ENCODE measurements at regions not wholly inside any gene's neighbourhood (a gene's known extent, or its start where the extent isn't known, plus 50 kb on each side); places are given as distances from the start of the nearest gene placed in this dataset.

GRCh38 chr16:50941681-50942080 lies 199.8 kb downstream of the CYLD start:
- H3K4me3 ChIP-seq (ENCODE audit: low read length), result no peak overlapping the region
- H3K36me3 ChIP-seq (ENCODE audit: control insufficient read depth, insufficient read depth, low read length, severe bottlenecking), result no peaks in the 10 kb centered on the region
- H3K4me1 ChIP-seq (ENCODE audit: control insufficient read depth, insufficient read depth, low read length), result peaks cover 15% of the 10 kb centered on the region
- no peaks in the 10 kb centered on the region for H3K9me3 ChIP-seq (ENCODE audit: control insufficient read depth, low read length)
- no peak overlapping the region for H3K9ac ChIP-seq (ENCODE audit: low read length)
- no peak for DNase-seq (ENCODE audit: low read depth)
- H3K27me3 ChIP-seq (replicated peaks; ENCODE audit: control insufficient read depth, insufficient read depth, low read length), result peaks cover 5% of the 10 kb centered on the region

- Histone ChIP-seq H3K9ac (ENCODE audit: low read length) (no peak overlapping the region), H3K9me3 (ENCODE audit: control insufficient read depth, low read length) (no peaks in the 10 kb centered on the region), H3K36me3 (ENCODE audit: control insufficient read depth, insufficient read depth, low read length, severe bottlenecking) (no peaks in the 10 kb centered on the region), H3K27me3 (replicated peaks; ENCODE audit: control insufficient read depth, insufficient read depth, low read length) (peaks cover 5% of the 10 kb centered on the region), H3K4me1 (ENCODE audit: control insufficient read depth, insufficient read depth, low read length) (peaks cover 15% of the 10 kb centered on the region), H3K4me3 (ENCODE audit: low read length) (no peak overlapping the region)
- DNase-seq (ENCODE audit: low read depth), result no peak
Observed at GRCh38 chr16:50940275-50940854, 198.5 kb downstream of the CYLD start.

- no peak overlapping the region for H3K4me3 ChIP-seq (ENCODE audit: low read length)
- peaks cover 5% of the 10 kb centered on the region for H3K27me3 ChIP-seq (replicated peaks; ENCODE audit: control insufficient read depth, insufficient read depth, low read length)
- H3K9me3 ChIP-seq (ENCODE audit: control insufficient read depth, low read length), result no peaks in the 10 kb centered on the region
- no peak for DNase-seq (ENCODE audit: low read depth)
- no peak overlapping the region for H3K9ac ChIP-seq (ENCODE audit: low read length)
- H3K4me1 ChIP-seq (ENCODE audit: control insufficient read depth, insufficient read depth, low read length), result peaks cover 8% of the 10 kb centered on the region
- H3K36me3 ChIP-seq (ENCODE audit: control insufficient read depth, insufficient read depth, low read length, severe bottlenecking), result no peaks in the 10 kb centered on the region
Observed at GRCh38 chr16:50939356-50939755, 197.5 kb downstream of the CYLD start.

- H3K27me3 ChIP-seq (replicated peaks; ENCODE audit: control insufficient read depth, insufficient read depth, low read length), result peaks cover 5% of the 10 kb centered on the region
- H3K4me3 ChIP-seq (ENCODE audit: low read length), result no peak overlapping the region
- no peak overlapping the region for H3K9ac ChIP-seq (ENCODE audit: low read length)
- H3K9me3 ChIP-seq (ENCODE audit: control insufficient read depth, low read length), result no peaks in the 10 kb centered on the region
- H3K36me3 ChIP-seq (ENCODE audit: control insufficient read depth, insufficient read depth, low read length, severe bottlenecking), result no peaks in the 10 kb centered on the region
- DNase-seq (ENCODE audit: low read depth), result no peak
- peaks cover 4% of the 10 kb centered on the region for H3K4me1 ChIP-seq (ENCODE audit: control insufficient read depth, insufficient read depth, low read length)
Observed at GRCh38 chr16:50938932-50939331, 197.0 kb downstream of the CYLD start.

- Histone ChIP-seq H3K36me3 (ENCODE audit: control insufficient read depth, insufficient read depth, low read length, severe bottlenecking) (no peaks in the 10 kb centered on the region), H3K27me3 (replicated peaks; ENCODE audit: control insufficient read depth, insufficient read depth, low read length) (peaks cover 11% of the 10 kb centered on the region), H3K9me3 (ENCODE audit: control insufficient read depth, low read length) (no peaks in the 10 kb centered on the region), H3K4me1 (ENCODE audit: control insufficient read depth, insufficient read depth, low read length) (peaks cover 24% of the 10 kb centered on the region), H3K4me3 (ENCODE audit: low read length) (no peak overlapping the region), H3K9ac (ENCODE audit: low read length) (no peak overlapping the region)
- no peak for DNase-seq (ENCODE audit: low read depth)
Observed at GRCh38 chr16:50933262-50933661, 191.4 kb downstream of the CYLD start.

- Histone ChIP-seq H3K4me3 (ENCODE audit: low read length) (no peak overlapping the region), H3K4me1 (ENCODE audit: control insufficient read depth, insufficient read depth, low read length) (peaks cover 24% of the 10 kb centered on the region), H3K9me3 (ENCODE audit: control insufficient read depth, low read length) (no peaks in the 10 kb centered on the region), H3K36me3 (ENCODE audit: control insufficient read depth, insufficient read depth, low read length, severe bottlenecking) (no peaks in the 10 kb centered on the region), H3K27me3 (replicated peaks; ENCODE audit: control insufficient read depth, insufficient read depth, low read length) (peaks cover 11% of the 10 kb centered on the region), H3K9ac (ENCODE audit: low read length) (no peak overlapping the region)
- peak; percentile 5 for DNase-seq (ENCODE audit: low read depth)
Observed at GRCh38 chr16:50932348-50932935, 190.6 kb downstream of the CYLD start.

- peaks cover 14% of the 10 kb centered on the region for H3K27me3 ChIP-seq (replicated peaks; ENCODE audit: control insufficient read depth, insufficient read depth, low read length)
- no peak overlapping the region for H3K9ac ChIP-seq (ENCODE audit: low read length)
- no peak for DNase-seq (ENCODE audit: low read depth)
- no peaks in the 10 kb centered on the region for H3K9me3 ChIP-seq (ENCODE audit: control insufficient read depth, low read length)
- no peak overlapping the region for H3K4me3 ChIP-seq (ENCODE audit: low read length)
- no peaks in the 10 kb centered on the region for H3K36me3 ChIP-seq (ENCODE audit: control insufficient read depth, insufficient read depth, low read length, severe bottlenecking)
- H3K4me1 ChIP-seq (ENCODE audit: control insufficient read depth, insufficient read depth, low read length), result peaks cover 15% of the 10 kb centered on the region
Observed at GRCh38 chr16:50928065-50928464, 186.2 kb downstream of the CYLD start.

- Histone ChIP-seq H3K4me3 (ENCODE audit: low read length) (no peak overlapping the region), H3K9me3 (ENCODE audit: control insufficient read depth, low read length) (peaks cover 4% of the 10 kb centered on the region), H3K4me1 (ENCODE audit: control insufficient read depth, insufficient read depth, low read length) (peaks cover 1% of the 10 kb centered on the region), H3K9ac (ENCODE audit: low read length) (no peak overlapping the region), H3K36me3 (ENCODE audit: control insufficient read depth, insufficient read depth, low read length, severe bottlenecking) (no peaks in the 10 kb centered on the region), H3K27me3 (replicated peaks; ENCODE audit: control insufficient read depth, insufficient read depth, low read length) (peaks cover 19% of the 10 kb centered on the region)
- DNase-seq (ENCODE audit: low read depth), result no peak
Observed at GRCh38 chr16:50925758-50926357, 184.0 kb downstream of the CYLD start.

GRCh38 chr16:50924759-50925545 lies 183.1 kb downstream of the CYLD start:
- peaks cover 4% of the 10 kb centered on the region for H3K9me3 ChIP-seq (ENCODE audit: control insufficient read depth, low read length)
- H3K36me3 ChIP-seq (ENCODE audit: control insufficient read depth, insufficient read depth, low read length, severe bottlenecking), result no peaks in the 10 kb centered on the region
- no peak overlapping the region for H3K9ac ChIP-seq (ENCODE audit: low read length)
- DNase-seq (ENCODE audit: low read depth), result no peak
- H3K4me3 ChIP-seq (ENCODE audit: low read length), result no peak overlapping the region
- no peaks in the 10 kb centered on the region for H3K4me1 ChIP-seq (ENCODE audit: control insufficient read depth, insufficient read depth, low read length)
- peaks cover 16% of the 10 kb centered on the region for H3K27me3 ChIP-seq (replicated peaks; ENCODE audit: control insufficient read depth, insufficient read depth, low read length)

- no peak overlapping the region for H3K4me3 ChIP-seq (ENCODE audit: low read length)
- H3K4me1 ChIP-seq (ENCODE audit: control insufficient read depth, insufficient read depth, low read length), result no peaks in the 10 kb centered on the region
- H3K27me3 ChIP-seq (replicated peaks; ENCODE audit: control insufficient read depth, insufficient read depth, low read length), result peaks cover 21% of the 10 kb centered on the region
- H3K9ac ChIP-seq (ENCODE audit: low read length), result no peak overlapping the region
- H3K36me3 ChIP-seq (ENCODE audit: control insufficient read depth, insufficient read depth, low read length, severe bottlenecking), result no peaks in the 10 kb centered on the region
- peaks cover 4% of the 10 kb centered on the region for H3K9me3 ChIP-seq (ENCODE audit: control insufficient read depth, low read length)
- DNase-seq (ENCODE audit: low read depth), result no peak
Observed at GRCh38 chr16:50917950-50918703, 176.2 kb downstream of the CYLD start.

- no peak overlapping the region for H3K4me3 ChIP-seq (ENCODE audit: low read length)
- no peak for DNase-seq (ENCODE audit: low read depth)
- H3K27me3 ChIP-seq (replicated peaks; ENCODE audit: control insufficient read depth, insufficient read depth, low read length), result peaks cover 29% of the 10 kb centered on the region
- peaks cover 2% of the 10 kb centered on the region for H3K4me1 ChIP-seq (ENCODE audit: control insufficient read depth, insufficient read depth, low read length)
- H3K9ac ChIP-seq (ENCODE audit: low read length), result no peak overlapping the region
- H3K36me3 ChIP-seq (ENCODE audit: control insufficient read depth, insufficient read depth, low read length, severe bottlenecking), result no peaks in the 10 kb centered on the region
- H3K9me3 ChIP-seq (ENCODE audit: control insufficient read depth, low read length), result no peaks in the 10 kb centered on the region
Observed at GRCh38 chr16:50916040-50916439, 174.2 kb downstream of the CYLD start.
